CD4-positive, alpha-beta T cell treated with Interleukin-15 for 4 hours (primary cell): ENCODE measurements at regions not wholly inside any gene's neighbourhood (a gene's known extent, or its start where the extent isn't known, plus 50 kb on each side); places are given as distances from the start of the nearest gene placed in this dataset.

Experiments
- DNase-seq: peaks from one replicate; pipeline ENCODE4 v3.0.0-alpha.2; 2020; ENCODE audit warnings: low spot score

DNA sequence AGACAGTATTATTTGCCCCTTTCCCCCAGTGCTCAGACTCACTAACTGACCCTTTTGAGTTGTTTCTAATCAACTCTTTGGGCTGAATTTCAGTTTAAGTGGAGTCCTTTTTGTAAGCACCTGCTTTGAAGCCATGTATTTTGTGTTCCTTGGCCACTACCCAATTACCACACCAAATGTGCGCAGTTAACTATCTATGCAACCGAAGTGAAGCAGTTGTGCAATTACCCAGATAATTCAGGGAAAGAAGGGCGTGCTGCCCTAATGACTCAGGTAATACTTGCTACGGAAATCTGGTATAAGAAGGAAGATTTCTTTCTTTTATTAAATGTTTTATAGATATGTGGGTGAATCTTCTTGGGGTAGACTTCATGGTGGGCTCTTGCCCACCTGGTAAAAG, 371.9 kb upstream of the TBL1XR1 start:
- no peak for DNase-seq

- no peak for DNase-seq
Measured at GRCh38 chr3:177569875-177570657, 372.8 kb upstream of the TBL1XR1 start.

DNA sequence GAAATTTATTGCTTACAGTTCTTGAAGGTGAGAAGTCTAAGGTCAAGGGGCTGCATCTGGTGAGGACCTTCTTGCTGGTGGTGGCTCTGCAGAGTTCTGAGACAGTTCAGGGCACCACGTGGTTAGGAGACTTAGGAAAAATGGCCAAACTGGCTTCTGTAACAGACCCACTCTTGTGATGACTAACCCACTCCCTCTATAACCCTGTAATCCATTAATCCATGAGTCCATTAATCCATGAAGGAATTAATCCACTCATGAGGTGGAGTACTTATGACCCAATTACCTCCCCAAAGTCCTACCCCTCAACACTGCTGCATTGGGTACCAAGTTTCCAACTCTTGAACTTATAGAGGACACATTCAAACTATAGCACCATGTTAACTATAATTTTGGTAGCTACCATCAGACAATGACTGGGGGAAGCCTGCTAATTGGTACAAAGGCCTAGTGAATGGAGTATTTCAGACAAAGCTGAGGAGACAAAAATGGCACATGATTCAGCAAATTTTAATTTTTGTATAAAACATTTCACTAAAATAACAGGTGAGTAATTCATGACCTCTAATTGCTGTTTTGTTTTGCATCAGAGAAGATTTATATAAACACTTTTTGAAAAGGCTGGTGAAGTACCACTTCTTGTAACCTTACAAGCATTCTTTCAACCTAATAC, 374.1 kb upstream of the TBL1XR1 start:
- no peak for DNase-seq

GRCh38 chr3:177571944-177572315, 374.6 kb upstream of the TBL1XR1 start:
- DNase-seq = no peak

DNA sequence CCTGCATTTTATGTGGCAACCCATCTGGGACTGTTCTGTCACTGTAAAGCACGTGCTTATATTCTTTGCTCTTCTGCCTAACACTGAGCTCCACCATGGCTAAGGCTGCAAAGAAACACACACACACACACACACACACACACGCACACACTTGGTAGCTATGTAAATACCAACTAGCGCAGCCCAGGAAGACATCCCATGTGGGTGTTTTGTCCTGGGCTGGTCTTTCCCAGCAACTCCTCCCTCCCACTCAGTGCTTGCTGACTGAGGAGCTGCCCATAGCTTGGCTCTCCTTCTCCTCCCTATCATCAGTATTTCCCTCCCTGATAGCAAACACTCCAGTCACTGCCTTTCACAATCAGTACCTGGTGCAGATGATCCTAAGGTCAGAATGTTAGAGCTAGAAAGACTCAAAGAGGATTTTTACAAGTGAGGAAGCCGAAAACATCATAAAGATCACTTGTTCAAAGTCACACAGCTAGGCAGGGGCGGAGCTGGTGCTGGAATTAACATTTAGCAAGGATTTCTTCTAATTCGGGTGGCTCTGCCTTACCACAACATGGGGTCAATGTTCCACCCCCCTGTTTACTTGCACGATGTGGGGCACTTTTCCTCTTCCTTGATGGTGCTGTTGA, 377.1 kb upstream of the TBL1XR1 start:
- no peak for DNase-seq

DNA sequence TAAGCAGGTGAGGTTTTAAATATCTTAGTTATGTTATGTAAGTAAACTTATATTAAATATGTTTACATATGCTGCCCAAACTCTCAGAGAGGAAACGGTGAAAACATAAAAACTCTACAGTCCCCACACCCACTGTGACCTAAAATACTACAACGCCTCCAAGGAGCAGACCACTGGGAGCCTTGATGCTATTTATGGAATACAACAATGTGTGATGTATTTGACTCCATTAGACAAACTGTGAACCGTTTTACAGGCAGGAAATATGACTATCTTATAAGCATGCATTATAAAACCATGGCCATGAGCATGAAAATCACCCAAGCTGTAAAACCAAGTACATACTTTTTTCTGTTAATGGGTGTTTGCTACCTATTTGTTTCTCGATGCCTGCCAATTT, 379.5 kb upstream of the TBL1XR1 start:
- DNase-seq = no peak

DNA sequence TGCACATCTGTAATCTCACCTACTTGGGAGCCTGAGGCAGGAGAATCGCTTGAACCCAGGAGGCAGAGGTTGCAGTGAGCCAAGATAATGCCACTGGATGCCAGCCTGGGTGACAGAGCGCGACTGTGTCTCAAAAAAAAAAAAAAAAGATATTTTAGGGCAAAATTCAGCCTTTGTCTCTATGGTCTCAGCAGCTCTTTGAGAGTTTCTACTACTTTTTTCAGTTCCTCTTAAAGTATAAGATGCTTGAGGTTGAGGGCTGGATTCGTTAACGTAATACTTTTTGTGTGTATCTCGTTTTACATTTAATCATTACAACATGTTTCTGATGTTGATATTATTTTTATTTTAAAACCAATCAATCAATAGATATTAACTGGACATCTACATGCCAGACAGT, 381.2 kb upstream of the TBL1XR1 start:
- no peak for DNase-seq

DNA sequence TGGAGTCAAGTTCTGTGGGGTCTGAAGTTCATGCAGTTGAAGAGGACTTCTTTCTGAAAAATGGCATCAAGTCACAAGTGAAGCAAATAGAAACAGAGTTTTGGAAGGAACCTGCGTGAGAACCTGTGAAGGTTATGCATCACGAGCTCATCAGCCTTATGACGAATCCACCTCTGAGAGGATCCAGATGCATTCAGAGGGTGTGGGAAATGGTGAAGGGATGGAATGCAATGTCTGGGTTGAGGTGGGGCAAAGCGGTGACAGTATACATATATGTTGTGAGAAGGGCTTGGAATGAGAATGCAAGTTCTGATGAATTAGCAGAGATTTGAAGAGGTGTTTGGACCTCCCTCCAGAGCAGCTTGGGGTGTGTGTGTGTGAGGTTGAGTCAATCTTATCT, 382.1 kb upstream of the TBL1XR1 start:
- DNase-seq = no peak

GRCh38 chr3:177580437-177580836, 383.2 kb upstream of the TBL1XR1 start:
- DNase-seq = no peak

GRCh38 chr3:177585271-177585670, 388.0 kb upstream of the TBL1XR1 start:
- no peak for DNase-seq

- no peak for DNase-seq
Measured at GRCh38 chr3:177589041-177589650, 391.9 kb upstream of the TBL1XR1 start.

DNA sequence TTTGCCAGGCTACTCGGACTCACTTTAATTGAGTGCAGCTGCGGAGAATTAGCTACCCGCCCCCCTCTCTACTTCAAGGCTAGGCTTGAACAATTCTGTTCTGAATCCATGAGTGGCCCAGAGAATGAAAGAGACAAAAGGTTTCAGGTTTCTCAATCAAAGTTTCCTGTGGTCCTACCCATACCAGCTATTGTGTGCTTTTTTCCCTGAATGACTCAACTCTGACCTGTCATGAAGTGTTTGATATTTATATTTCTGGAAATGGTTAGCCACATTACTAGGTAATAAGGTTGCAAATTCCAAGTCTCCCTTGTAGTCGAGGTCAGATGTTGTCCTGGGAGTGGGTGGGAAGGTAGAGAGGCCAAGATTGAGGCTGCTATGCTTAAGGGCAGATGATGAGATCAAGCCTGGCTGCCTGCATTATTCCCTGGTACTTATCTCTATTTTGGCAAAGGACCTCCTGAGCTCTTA, 392.7 kb upstream of the TBL1XR1 start:
- no peak for DNase-seq

DNA sequence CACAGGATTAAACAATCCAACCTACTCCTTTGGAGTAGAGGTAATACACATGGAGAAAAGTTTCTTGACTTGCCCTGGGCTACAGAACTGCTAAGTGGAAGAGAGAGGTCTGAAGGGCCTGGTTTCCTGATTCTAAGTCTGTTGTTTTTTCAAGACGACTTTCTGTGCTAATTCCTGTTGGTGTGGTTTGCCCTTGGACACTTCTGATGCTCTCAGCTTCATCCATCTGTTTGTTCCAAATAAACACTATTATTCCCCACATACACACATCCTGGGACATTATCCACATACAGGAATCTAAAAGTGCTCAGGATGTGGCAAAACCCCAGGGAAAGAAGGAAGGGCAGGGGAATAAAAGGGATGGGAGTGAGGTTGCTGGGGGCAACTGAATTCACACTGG, 393.5 kb upstream of the TBL1XR1 start:
- no peak for DNase-seq

DNA sequence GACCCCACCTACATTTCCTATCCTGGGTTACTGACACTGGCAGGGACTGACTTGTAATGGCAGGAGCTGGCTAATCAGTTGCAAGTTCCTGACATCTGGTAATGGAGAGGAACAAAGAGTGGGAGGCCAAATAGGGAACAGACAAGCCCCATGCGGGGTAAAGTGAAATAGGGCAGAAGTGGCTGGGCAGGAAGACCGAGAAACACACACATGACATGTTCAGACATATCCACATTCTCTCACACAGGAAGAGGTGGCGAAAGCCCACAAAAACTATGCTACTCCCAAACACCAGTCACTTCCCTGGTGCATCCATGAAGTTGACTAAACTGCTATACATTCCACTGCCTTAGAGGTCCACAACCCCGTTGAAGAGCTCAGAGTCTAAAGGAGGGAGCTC, 394.1 kb upstream of the TBL1XR1 start:
- no peak for DNase-seq

DNA sequence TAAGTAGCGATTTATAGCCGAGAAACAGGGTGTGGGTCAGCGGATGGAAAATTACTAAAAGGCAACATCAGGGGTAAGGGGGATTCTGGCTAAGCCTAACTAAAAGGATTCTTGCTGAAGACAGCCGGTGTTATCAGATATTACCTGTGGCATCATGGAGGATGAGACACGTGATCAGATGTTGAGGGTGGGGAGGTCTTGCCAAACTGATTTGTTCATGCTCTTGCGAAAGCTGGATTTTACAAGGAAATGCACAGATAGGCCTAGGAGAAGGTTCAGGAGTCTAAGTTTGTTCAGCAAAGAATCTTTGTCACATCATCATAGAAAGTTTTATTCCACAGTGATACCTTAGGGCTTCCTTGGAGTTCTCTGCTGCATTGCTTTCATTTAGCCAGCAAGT, 396.8 kb upstream of the TBL1XR1 start:
- no peak for DNase-seq

- no peak for DNase-seq
Measured at GRCh38 chr3:177595530-177596188, 398.4 kb upstream of the TBL1XR1 start.

- peak; percentile 13 for DNase-seq
Measured at GRCh38 chr3:177596248-177596815, 399.1 kb upstream of the TBL1XR1 start.

GRCh38 chr3:177596816-177597271, 399.6 kb upstream of the TBL1XR1 start:
- no peak for DNase-seq

DNA sequence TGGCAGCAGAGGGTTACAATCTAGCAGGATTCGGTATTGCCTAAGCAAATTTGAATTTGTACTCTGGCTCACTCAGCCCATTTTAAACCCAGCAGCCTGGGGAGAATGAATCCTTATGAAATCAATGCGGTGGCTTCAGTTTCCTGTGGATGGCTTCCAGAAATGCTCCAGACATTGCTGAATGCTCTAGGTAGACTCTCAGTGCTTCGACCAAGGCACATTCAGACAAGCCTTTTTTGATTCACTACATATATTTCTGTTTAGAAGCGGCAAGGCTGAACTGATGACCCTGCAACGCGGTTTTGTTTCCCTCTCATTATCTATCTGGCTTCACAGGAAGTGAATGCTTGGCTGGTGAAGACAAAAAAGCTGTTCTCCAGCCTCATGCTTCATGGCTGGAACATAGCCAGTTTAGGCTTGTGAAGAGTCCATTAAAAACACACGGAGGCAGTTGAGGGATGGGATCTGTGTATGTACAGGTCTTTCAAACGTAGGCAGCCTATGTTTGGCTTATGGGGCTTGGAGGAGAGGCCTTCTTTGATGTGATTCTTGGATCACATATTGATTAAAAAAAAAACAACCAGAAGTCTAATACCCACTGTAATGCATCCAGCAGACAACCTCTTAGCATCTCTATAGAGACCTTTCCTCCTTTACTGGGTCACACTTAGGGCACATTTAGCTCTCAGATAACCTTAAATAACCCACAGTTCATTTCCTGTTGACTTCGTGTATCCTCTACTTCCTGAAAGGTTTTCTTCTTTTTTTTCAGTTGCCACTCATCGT, 400.2 kb upstream of the TBL1XR1 start:
- peak; percentile 39 for DNase-seq

- DNase-seq = no peak
Measured at GRCh38 chr3:177598097-177598833, 401.0 kb upstream of the TBL1XR1 start.
